NCI-H2029 (cell line): ENCODE measurements at regions not wholly inside any gene's neighbourhood (a gene's known extent, or its start where the extent isn't known, plus 50 kb on each side); places are given as distances from the start of the nearest gene placed in this dataset.
A peak's percentile ranks its signal among the peaks of the same experiment; 100 is the strongest.
"Not testable (repeated sequence)": the region's sequence is repeated elsewhere in the genome, so short reads cannot be mapped to it uniquely, and the experiment has no call there.

Source experiments
- DNase-seq: peaks from one replicate; lab custom pipeline; 2025; lab: John Stamatoyannopoulos, UW

DNA sequence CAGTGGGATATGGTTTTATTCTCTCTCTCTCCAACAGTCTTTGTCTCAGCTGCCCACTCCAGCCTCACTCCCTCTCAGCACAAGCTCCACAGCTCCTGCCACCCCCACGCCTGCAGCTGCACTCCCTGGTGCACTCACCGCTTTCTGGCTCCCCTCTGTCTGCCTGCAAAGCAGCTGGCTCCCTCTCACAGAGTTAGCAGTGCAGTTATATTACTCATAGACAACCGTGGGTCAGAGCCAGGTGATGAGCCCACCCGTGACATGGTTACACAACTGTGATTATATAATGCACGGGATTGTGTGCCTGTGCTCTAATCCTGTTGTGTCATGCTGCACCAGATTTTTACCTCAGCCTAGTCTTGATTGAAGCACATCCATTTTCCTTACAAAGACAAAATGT lies 276.9 kb upstream of the CHAC2 start:
- DNase-seq = no peak

DNA sequence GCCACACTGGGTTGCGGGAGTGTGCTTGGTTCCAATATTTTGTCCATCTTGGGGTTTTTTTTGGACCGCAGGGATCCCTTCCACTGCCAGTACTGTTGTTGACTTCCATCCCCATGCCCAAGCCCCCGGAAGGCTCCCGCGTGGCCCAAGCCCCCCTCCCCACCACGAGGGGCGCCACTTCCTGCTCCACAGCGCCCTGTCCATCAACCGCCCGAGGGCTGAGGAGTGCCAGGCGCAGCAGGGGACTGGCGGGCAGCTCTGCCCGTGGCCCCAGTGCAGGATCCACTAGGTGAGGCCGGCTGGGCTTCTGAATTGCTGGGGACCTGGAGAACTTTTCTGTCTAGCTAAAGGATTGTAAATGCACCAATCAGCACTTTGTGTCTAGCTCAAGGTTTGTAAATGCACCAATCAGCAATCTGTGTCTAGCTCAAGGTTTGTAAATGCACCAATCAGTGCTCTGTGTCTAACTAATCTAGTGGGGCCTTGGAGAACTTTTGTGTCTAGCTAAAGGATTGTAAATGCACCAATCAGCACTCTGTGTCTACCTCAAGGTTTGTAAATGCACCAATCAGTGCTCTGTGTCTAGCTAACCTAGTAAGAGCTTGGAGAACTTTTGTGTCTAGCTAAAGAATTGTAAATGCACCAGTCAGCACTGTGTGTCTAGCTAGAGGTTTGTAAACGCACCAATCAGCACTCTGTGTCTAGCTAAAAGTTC lies 281.3 kb upstream of the CHAC2 start:
- not testable (repeated sequence) for DNase-seq

DNA sequence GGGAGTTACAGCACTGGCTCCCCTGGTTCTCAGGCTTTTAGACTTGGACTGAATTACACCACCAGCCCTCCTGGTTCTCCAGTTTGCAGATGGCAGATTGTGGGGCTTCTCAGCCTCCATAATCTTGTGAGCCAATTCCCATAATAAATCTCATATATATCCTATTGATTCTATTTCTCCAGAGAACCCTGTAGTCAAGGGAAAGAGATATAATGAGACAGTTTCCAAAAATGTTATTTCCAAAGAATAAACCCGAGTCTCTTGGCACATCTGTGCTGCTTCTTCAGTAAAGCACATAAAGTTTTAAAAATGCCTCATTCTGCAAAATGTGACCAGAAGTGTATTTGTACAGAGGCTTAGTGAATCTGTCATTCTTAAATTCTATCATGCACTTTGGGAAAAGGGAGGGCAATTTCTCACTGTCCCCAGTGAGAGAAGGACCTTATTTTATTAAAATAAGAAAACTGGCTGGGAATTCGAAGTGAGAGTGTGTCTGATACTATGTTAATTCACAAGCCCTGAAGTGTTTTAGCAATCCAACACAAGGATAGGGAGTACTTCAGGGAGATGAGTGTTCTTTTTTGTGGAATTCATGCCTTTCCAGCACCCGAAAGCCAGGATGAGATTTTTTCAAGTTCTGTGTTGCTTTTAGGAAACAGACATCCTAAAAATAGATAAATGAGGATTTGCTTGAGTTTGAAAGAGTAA lies 282.4 kb upstream of the CHAC2 start:
- DNase-seq = no peak

DNA sequence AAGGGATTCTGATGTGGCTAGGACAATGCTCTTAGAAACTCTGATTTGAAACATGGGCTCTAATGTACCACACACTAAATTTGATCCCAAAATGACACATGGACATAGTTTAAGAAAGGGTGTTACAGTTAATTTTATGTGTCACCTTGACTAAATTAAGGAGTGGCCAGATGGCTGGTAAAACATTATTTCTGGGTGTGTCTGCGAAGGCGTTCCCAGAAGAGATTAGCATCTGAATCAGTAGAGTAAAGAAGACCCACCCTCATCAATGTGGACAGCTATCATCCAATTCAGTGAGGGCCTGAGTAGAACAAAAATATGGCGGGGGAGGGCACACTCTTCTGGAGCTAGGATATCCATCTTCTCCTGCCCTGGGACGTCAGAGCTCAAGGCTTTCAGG lies 283.1 kb upstream of the CHAC2 start:
- DNase-seq = no peak

DNA sequence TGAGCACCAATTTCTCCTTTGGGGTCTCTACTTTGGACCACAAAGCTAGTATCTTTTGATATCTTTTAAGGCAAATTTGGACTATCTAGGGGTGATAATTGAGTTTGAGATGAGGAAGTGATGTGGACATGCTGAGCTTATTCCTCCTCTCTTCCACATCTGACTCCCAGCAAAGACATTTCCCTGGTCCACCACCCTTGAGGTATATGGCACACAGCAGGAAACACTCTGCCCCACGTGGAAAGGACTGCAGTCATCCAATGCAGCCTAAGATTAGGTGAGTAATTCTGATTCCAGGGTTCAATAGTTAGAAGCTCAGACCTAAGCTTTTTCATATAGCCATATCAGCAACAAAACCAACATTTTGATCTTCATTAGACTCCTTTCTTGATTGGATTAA lies 290.1 kb upstream of the CHAC2 start:
- no peak for DNase-seq

DNA sequence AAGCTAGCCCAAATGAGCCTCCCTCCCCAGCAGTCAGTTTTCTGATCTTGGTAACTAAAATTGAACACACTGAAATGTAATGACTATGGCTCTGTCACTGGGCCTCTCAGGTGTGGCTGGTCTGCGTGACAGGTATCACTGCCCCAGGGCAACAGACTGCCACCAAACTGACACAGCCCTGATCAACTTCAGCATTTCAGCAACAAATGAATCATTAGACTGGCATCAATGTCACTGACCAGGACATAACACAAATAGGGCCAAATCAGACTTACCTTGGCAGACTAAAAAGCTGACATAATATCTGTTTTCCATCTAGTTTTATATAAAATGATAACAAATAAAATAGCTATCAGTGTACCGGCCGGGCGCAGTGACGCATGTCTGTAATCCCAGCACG lies 290.8 kb upstream of the CHAC2 start:
- DNase-seq = no peak

DNA sequence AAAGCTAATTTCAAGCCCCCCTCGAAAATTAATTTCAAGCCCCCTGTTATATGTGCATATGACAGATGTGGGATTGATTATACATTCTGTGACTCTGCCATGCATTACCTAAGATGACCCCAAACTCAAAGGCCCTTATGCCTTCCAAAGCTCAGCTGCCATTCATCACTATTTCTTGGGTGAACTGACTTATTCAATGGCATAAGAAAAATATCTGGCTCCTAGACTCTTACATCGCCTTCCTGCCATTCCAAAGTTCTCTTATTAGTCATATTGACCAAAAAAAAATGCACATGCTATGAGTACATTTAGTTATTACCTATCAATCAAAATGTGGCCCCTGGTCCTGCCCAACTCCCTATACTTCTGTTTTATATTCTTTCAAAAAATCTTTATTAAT lies 291.8 kb upstream of the CHAC2 start:
- DNase-seq = no peak

DNA sequence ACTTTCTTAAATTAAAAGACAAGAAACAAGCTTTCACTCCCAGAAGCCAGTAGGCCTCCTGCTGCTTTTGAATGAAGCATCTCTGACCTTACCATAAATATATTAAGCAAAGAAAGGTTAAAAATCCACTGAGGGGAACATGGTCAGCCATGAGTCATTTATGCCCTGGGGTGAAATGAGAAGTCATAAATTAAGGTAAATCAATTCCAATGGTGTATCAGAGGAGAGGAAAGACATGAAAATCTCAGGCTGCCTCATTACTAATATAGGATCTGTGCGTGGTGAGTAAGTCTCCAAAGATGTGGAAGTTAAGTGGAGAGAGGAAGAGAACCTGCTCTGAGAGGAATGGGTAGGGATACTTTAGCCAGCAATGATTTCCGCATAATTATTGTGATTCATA lies 292.3 kb upstream of the CHAC2 start:
- no peak for DNase-seq

DNA sequence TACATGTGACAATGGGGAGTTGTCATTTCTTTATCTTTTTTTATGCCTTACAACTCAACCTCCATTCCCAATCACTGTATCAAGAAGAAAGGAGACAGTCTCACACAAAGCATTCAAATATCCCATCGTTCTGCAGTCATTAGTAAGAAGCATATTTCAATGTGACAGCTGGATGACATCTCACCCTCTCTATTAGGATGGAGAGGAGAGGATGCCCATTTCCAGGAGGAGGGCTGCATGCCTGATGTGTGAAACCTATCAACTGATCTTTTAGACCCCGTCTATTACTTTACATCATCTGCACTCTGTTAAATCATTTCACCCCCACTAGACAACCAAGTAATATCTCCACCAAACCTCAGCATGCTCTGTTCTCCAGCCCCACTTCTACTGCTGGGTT lies 292.7 kb upstream of the CHAC2 start:
- DNase-seq = no peak

DNA sequence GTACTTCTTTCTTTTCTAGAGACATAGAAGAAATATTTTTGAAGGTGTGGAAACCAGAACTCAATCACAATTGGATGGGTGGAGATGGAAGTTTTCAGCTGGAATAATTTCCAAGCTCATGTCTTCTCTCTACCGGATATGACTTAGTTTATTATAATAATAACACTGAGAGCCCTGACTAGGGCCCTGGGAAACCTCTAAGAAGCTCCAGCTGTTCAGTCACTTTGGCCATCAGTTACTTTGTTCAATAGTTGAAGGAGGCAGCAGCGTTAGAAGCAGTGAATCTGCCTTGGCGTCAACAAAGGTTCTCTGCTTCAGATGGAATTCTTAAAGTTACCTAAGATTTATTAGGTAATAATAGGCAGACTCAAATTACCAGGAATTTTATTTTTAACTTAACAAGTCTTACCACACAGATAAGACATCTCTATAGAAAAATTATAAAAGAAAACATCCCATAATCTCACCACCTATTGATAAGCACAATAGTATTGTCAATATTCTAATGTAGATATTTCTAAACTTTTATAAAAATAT lies 293.8 kb upstream of the CHAC2 start:
- no peak for DNase-seq

DNA sequence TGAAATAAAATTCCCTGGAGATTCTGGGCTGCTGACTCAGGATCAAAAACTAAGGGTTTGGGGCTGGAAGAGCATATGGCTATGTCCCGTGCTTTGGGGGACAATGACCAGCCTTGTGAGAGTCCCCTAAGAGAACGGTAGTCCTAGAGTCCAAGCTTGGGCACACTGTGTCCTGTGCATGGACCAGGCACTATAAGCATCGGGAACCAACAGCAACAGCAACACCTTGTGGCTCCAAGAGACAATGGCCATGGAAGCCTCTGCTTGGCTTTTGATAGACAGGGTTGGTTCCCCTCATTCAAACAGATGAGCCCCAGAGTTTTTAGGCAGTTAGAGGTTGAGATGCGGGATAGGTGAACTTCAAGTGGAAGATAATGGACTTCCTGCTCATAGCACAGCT lies 294.4 kb upstream of the CHAC2 start:
- no peak for DNase-seq

DNA sequence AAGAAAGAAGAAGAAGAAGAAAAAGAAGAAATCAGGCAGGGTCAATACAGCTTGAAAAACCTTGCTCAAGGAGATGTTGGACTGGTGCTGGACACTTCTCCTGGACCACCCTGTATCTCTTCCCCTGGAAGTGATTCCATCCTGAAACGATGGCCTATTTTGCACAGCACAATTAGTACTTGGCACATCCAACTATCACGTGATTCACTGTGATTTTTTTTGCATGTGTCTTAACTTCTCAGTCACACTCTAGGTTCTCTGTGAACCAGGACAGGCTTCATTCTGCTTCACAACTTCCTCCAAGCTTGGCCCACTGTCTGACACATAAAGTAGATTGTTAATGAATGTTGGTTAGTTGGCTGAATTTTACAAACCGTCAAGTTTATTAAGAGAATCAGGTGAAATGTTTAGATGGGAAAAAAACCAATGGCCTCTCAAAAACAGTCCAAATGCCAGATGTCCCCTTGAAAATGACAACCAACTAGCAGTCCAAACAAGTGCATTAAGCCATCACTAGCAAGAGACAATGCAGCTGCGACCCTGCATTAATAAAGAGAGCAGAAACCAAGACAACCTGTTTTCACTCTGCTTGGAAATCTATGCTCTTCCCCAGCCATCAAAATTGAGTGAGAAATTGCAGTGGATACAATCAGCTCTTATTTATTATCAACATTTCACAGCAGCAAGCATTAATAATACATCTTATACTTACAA lies 300.0 kb upstream of the CHAC2 start:
- no peak for DNase-seq

DNA sequence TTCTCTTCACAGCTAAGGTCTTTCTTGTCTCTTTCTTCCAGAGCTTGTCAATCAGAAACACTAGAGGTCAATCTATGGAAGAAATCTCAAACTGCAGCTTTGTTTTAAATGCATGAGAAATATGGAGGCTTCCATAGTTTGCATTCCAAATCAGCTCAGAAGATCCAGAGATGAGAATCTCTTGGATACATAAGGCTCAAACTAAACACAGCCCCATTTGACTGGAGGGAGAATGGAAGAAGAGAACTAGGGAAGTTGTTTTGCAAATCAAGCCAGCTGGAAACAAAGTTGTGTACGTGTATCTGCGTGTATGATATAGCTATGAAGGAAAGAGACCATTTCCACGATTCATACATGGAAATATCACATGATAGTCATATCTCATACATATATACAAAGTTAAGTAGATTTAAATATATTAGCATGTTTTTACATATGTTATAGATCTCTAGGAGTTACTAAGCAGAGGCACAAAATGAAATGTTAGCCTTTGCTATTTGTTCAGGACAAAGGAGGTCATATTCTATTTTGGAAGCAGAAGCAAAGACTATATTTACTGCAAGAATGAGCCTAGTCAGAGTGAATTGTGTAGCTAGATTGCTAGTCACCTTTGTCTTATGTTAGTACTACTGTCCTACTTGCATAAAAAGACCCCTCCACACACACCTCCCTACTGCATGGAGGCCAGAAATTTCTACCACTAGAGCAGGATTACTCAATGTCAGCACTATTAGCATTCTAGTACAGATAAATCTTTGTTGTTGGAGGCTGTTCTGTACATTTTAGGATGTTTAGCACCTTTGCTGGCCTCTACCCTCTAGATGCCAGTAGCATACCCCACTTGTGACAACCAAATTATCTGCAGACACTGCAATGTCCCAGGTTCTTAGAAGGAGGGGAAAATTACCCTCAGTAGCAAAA lies 303.5 kb upstream of the CHAC2 start:
- DNase-seq = no peak

DNA sequence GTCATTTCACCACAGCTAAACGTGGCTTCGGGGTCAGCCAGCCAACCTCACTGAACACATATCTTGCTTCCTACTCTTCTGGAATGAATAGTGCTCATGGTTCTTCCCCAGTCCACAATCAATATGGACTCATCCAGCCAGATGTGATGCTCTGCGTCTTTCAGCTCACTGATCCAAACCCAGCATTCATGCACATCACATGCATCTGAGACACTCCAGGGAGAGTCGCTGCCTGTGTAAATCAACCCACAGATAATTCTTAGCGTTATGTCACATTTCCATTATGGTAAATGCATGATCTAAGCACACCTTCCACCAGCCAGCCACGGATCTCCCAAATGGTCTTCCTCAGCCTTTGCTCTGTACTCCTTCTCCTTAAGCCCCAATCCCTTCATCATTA lies 306.7 kb upstream of the CHAC2 start:
- no peak for DNase-seq

DNA sequence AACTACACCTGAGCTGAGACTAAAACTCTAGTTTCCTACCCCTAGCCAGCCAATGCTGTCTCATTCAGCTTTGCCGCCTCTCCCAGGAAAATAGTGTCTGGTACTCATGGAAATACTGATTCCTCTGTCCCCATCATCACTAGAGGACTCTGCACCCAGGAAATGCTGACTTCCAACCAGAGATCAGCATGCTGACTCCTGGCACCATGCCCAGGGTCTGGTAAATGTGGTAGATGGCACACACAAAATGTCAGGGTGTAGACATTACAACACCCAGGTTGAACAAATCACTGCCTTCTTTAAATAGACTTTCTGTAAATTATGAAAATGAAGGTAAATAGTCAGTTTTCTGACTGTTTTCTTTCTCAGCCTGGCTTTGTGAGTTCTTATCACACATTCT lies 307.3 kb upstream of the CHAC2 start:
- DNase-seq = peak; percentile 43

DNA sequence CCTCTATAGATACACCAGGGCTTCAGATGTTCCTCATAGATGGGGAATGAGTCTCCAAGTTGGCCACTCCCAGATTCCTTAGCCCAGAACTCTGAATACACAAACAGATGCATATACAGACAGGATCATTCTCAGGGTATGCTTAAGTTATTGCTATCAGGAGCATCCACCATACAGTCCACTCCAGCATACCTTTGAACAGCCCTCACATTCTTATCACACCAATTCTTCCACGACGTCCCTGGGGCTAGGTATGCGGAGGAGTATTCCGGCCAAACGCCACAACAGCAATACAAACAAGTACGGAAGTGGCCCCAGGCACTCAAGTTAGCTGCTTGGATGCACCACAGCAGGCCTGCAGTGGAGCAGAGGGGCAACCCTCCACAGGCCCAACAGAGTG lies 312.5 kb upstream of the CHAC2 start:
- DNase-seq = no peak

DNA sequence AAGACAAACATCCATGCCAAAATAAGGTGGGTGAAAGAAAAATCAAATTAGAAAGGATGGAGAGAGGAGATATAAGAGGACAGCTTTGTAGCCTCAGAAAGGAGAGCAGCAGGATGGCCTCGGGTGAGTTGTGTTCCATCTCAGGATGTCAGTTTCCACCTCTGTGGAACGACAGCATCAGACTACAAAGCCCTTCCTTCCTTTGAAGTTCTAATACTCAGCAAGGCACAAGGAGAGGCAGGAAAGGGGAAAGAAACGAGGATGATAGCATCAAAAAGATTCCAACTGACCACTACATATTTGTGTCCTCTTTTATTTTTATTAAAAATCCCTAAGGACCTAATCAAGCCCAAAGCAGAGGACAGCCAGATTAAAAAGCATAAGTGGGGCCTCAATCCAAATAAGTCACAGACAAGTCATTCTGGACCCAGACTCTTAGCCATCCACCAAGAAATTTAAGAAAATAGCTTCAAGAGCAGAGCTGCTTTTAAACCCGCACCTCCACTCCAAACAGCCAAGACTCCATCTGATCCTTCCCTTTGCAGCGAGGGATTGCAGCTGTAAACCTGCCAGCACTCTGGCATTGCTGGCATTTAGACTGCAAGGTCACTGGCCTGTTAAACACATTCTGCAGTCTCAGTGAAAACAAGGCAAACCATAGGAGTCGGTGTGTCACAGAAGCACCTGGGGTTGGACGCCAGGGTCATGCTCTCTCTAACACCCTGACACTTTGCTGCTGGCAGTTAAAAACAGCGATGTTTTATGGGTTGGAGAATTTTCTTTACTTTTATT lies 314.5 kb upstream of the CHAC2 start:
- DNase-seq = no peak

DNA sequence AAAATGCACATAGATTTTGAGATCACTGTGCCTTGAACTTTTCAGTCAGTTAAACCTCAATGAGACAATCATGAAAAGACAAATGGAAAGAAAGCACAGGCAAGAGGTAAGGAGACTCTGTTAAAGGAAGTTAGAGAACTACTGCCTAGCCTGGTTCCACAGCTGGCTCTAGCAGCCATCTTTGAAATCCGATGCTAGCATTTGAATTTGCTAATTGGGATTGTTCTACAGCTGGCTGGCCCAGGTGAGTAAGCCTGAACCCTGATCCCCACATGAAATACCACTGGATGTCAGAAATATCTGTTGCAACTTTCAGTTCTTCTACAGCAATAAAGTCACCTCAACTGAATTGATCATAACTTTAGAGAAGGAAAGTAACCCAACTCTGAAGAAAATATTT lies 315.2 kb upstream of the CHAC2 start:
- no peak for DNase-seq

DNA sequence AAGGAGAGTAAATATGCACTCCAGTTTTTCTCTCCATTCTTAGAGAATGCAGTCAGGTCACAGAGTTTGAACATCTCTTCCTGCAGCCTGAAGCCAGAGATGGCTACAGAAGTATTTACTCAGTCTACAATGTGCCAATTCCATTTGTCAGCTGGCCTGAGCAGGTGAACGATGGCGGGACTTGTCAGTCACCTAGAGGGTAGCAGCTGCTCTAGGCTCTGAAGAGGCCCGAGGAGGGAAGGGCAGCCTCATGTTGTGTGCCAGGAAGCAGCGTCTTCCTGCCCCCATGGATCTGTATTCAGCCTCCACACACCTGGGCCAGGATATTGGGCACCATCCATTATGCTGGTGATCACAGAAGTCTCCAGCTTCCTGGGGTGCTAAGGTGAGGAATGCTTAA lies 316.7 kb upstream of the CHAC2 start:
- DNase-seq = peak; percentile 90

DNA sequence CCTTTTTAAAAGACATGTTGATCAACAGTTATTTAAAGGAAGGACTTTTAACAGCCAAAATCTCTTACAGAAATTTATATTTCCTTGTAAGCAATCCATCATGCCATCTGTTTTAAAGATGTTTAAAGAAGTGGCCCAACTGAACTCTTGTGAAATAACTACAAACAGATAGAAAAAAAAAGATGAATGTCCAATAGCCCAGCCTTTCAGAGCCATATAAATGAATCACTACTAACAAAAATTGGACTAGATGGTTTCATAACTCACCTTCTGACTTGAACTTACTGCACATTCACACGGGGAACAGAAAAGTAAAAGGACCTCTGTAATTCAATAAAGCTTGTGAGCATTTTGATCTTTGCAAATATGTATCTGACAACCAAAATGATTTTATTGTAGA lies 319.0 kb upstream of the CHAC2 start:
- no peak for DNase-seq

DNA sequence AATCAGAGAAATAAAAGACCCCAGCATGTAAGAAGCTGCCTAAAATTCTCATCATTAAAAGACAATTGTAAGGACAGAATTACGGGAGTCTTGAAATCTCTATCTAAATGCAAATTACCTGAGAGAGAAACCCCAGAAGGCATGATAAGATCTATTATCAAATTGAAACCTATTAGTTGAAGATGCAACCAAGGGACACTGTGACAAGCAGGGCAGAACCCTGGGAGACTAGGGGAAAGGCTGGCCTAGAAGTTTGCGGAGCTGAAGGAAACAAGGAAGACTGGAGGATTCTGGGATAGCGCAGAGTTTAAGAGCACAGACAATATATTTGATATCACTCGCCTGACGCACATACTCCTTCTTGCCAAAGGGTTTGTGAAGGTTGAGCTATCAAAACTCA lies 319.5 kb upstream of the CHAC2 start:
- no peak for DNase-seq
